CD8-positive, alpha-beta memory T cell (primary cell): ENCODE measurements at regions not wholly inside any gene's neighbourhood (a gene's known extent, or its start where the extent isn't known, plus 50 kb on each side); places are given as distances from the start of the nearest gene placed in this dataset.
"Not testable (repeated sequence)": the region's sequence is repeated elsewhere in the genome, so short reads cannot be mapped to it uniquely, and the experiment has no call there.

ENCODE experiments used
- CTCF ChIA-PET: fragments of 350-600 bp; sonication (Branson Sonifier 250); formaldehyde crosslinking; loops from one replicate; lab custom pipeline; 2021; ENCODE audit warnings: antibody characterized with exemption; lab: Charles Lee
- POLR2A ChIA-PET: fragments of 350-600 bp; sonication (Branson Sonifier 250); formaldehyde crosslinking; loops from one replicate; lab custom pipeline; 2021; ENCODE audit warnings: antibody characterized with exemption; lab: Charles Lee
- DNase-seq, 5 donors: peaks; one replicate each; pipeline versions ENCODE4 v3.0.0 to v3.0.0-alpha.2; 2020 to 2022; ENCODE audit warnings: mixed read lengths in 1 of 5
- H3K27ac ChIP-seq: one replicate; pipeline ENCODE4 v1.7.0; 2013; ENCODE audit warnings: low read depth, mild to moderate bottlenecking, low read length, moderate library complexity
- H3K27me3 ChIP-seq: 2 replicates; pipeline ENCODE4 v1.7.0; 2013; ENCODE audit warnings: low read length, mild to moderate bottlenecking; ENCODE audit not compliant: insufficient read depth, poor library complexity, severe bottlenecking
- H3K36me3 ChIP-seq: 2 replicates; pipeline ENCODE4 v1.7.0; 2013; ENCODE audit warnings: mild to moderate bottlenecking, low read length, moderate library complexity; ENCODE audit not compliant: insufficient read depth
- H3K4me1 ChIP-seq: 2 replicates; pipeline ENCODE4 v1.7.0; 2013; ENCODE audit warnings: mild to moderate bottlenecking, low read length, moderate library complexity; ENCODE audit not compliant: insufficient read depth
- H3K4me3 ChIP-seq: 2 replicates; pipeline ENCODE4 v1.7.0; 2013; ENCODE audit warnings: mild to moderate bottlenecking, low read length
- H3K9me3 ChIP-seq: 2 replicates; pipeline ENCODE4 v1.7.0; 2013; ENCODE audit warnings: mild to moderate bottlenecking, low read length
- H3K27ac Mint-ChIP-seq, 8 donors: one replicate each; pipeline ENCODE4 v1.8.0; 2020 to 2021; ENCODE audit warnings: mixed read lengths in 8 of 8, mild to moderate bottlenecking in 6 of 8, inconsistent platforms in 3 of 8, moderate library complexity in 3 of 8
- H3K27me3 Mint-ChIP-seq, 2 donors: one replicate each; pipeline ENCODE4 v1.8.0; 2020 to 2021; ENCODE audit warnings: mixed read lengths in 2 of 2, mild to moderate bottlenecking in 1 of 2, moderate library complexity in 1 of 2
- H3K36me3 Mint-ChIP-seq, 3 donors: one replicate each; pipeline ENCODE4 v1.8.0; 2020 to 2021; ENCODE audit warnings: mixed read lengths in 3 of 3, inconsistent platforms in 1 of 3, mild to moderate bottlenecking in 1 of 3
- H3K4me1 Mint-ChIP-seq, 3 donors: one replicate each; pipeline ENCODE4 v1.8.0; 2020 to 2021; ENCODE audit warnings: mixed read lengths in 3 of 3, inconsistent platforms in 1 of 3, mild to moderate bottlenecking in 1 of 3
- H3K4me3 Mint-ChIP-seq, 7 donors: one replicate each; pipeline ENCODE4 v1.8.0; 2020 to 2021; ENCODE audit warnings: mixed read lengths in 7 of 7, mild to moderate bottlenecking in 6 of 7, moderate library complexity in 4 of 7, inconsistent platforms in 2 of 7
- H3K9me3 Mint-ChIP-seq, 5 donors: one replicate each; pipeline ENCODE4 v1.8.0; 2020 to 2022; ENCODE audit warnings: mixed read lengths in 5 of 5, mild to moderate bottlenecking in 3 of 5, moderate library complexity in 2 of 5, inconsistent platforms in 1 of 5

- Histone ChIP-seq H3K36me3 (no peaks in the 10 kb centered on the region), H3K4me3 (no peak overlapping the region), H3K27ac (no peak overlapping the region), H3K4me1 (no peaks in the 10 kb centered on the region), H3K9me3 (no peaks in the 10 kb centered on the region), H3K27me3 (no peaks in the 10 kb centered on the region)
- H3K27me3 Mint-ChIP-seq: no peaks in the 10 kb centered on the region
- CTCF ChIA-PET: no interaction called here
- H3K9me3 Mint-ChIP-seq: peaks cover 20 to 37% (median 30%) of the 10 kb centered on the region in 5 donors
- no peaks in the 10 kb centered on the region for H3K4me1 Mint-ChIP-seq
- POLR2A ChIA-PET: no interaction called here
- no peak overlapping the region for H3K4me3 Mint-ChIP-seq
- no peak overlapping the region for H3K27ac Mint-ChIP-seq
- no peaks in the 10 kb centered on the region for H3K36me3 Mint-ChIP-seq
- DNase-seq: no peak
Measured at GRCh38 chr7:113268757-113269156, 150.4 kb upstream of the SMIM30 start.

- no peaks in the 10 kb centered on the region for H3K9me3 ChIP-seq
- H3K27me3 ChIP-seq: no peaks in the 10 kb centered on the region
- Mint-ChIP-seq H3K9me3 (peaks cover 18 to 33% (median 30%) of the 10 kb centered on the region in 5 donors), H3K27ac (no peak overlapping the region), H3K36me3 (no peaks in the 10 kb centered on the region), H3K4me1 (no peaks in the 10 kb centered on the region), H3K27me3 (no peaks in the 10 kb centered on the region), H3K4me3 (no peak overlapping the region)
- H3K4me3 ChIP-seq: no peak overlapping the region
- no peak for DNase-seq
- no peaks in the 10 kb centered on the region for H3K36me3 ChIP-seq
- no peaks in the 10 kb centered on the region for H3K4me1 ChIP-seq
- H3K27ac ChIP-seq: no peak overlapping the region
- ChIA-PET CTCF (no interaction called here), POLR2A (no interaction called here)
Measured at GRCh38 chr7:113267885-113268284, 149.5 kb upstream of the SMIM30 start.

- CTCF ChIA-PET: no interaction called here
- H3K36me3 ChIP-seq: no peaks in the 10 kb centered on the region
- POLR2A ChIA-PET: no interaction called here
Measured at GRCh38 chr7:113267271-113267670, 148.9 kb upstream of the SMIM30 start.

GRCh38 chr7:113263749-113264148 is 145.4 kb upstream of the SMIM30 start:
- H3K4me3 ChIP-seq: no peak overlapping the region
- H3K9me3 ChIP-seq: no peaks in the 10 kb centered on the region
- H3K27me3 ChIP-seq: no peaks in the 10 kb centered on the region
- H3K36me3 ChIP-seq: no peaks in the 10 kb centered on the region
- Mint-ChIP-seq H3K27me3 (no peaks in the 10 kb centered on the region), H3K4me3 (no peak overlapping the region), H3K9me3 (peaks cover 0 to 9% (median 3%) of the 10 kb centered on the region in 5 donors), H3K4me1 (no peaks in the 10 kb centered on the region), H3K36me3 (no peaks in the 10 kb centered on the region), H3K27ac (no peak overlapping the region)
- H3K4me1 ChIP-seq: no peaks in the 10 kb centered on the region
- H3K27ac ChIP-seq: no peak overlapping the region
- ChIA-PET POLR2A (no interaction called here), CTCF (no interaction called here)
- DNase-seq: no peak

More at GRCh38 chr7:113267271-113267670, 148.9 kb upstream of the SMIM30 start:
- H3K9me3 Mint-ChIP-seq: peaks cover 16 to 30% (median 25%) of the 10 kb centered on the region in 5 donors
- no peak overlapping the region for H3K27ac ChIP-seq
- H3K4me1 Mint-ChIP-seq: no peaks in the 10 kb centered on the region
- no peak for DNase-seq
- no peaks in the 10 kb centered on the region for H3K27me3 ChIP-seq
- H3K4me1 ChIP-seq: no peaks in the 10 kb centered on the region
- no peaks in the 10 kb centered on the region for H3K27me3 Mint-ChIP-seq
- H3K36me3 Mint-ChIP-seq: no peaks in the 10 kb centered on the region
- no peak overlapping the region for H3K4me3 ChIP-seq
- no peak overlapping the region for H3K27ac Mint-ChIP-seq
- no peak overlapping the region for H3K4me3 Mint-ChIP-seq
- H3K9me3 ChIP-seq: no peaks in the 10 kb centered on the region

GRCh38 chr7:113263215-113263742 is 144.9 kb upstream of the SMIM30 start:
- H3K4me1 ChIP-seq, H3K27me3 ChIP-seq, H3K27ac Mint-ChIP-seq, H3K36me3 ChIP-seq, DNase-seq, H3K27ac ChIP-seq, H3K4me3 Mint-ChIP-seq, H3K4me3 ChIP-seq, H3K9me3 Mint-ChIP-seq, H3K4me1 Mint-ChIP-seq, POLR2A ChIA-PET, H3K9me3 ChIP-seq, H3K36me3 Mint-ChIP-seq, CTCF ChIA-PET, H3K27me3 Mint-ChIP-seq: not testable (repeated sequence)

GRCh38 chr7:113256883-113257531 is 138.7 kb upstream of the SMIM30 start:
- H3K27me3 Mint-ChIP-seq: no peaks in the 10 kb centered on the region
- no peak for DNase-seq
- H3K27ac ChIP-seq: no peak overlapping the region
- peaks cover 0 to 5% (median 3%) of the 10 kb centered on the region in 3 donors for H3K4me1 Mint-ChIP-seq
- POLR2A ChIA-PET: no interaction called here
- H3K36me3 Mint-ChIP-seq: no peaks in the 10 kb centered on the region
- no peaks in the 10 kb centered on the region for H3K36me3 ChIP-seq
- H3K4me3 ChIP-seq: no peak overlapping the region
- no peak overlapping the region for H3K27ac Mint-ChIP-seq
- H3K4me1 ChIP-seq: no peaks in the 10 kb centered on the region
- CTCF ChIA-PET: no interaction called here
- no peaks in the 10 kb centered on the region for H3K27me3 ChIP-seq
- no peaks in the 10 kb centered on the region for H3K9me3 ChIP-seq
- H3K9me3 Mint-ChIP-seq: peaks cover 0 to 4% (median 3%) of the 10 kb centered on the region in 5 donors
- peak overlapping the region in 1 of 7 donors; percentile 24 for H3K4me3 Mint-ChIP-seq

GRCh38 chr7:113247198-113247597 is 128.8 kb upstream of the SMIM30 start:
- Mint-ChIP-seq H3K27me3 (peaks cover 0 to 2% of the 10 kb centered on the region in 2 donors), H3K36me3 (no peaks in the 10 kb centered on the region), H3K9me3 (peaks cover 0 to 12% (median 4%) of the 10 kb centered on the region in 5 donors), H3K27ac (no peak overlapping the region), H3K4me3 (no peak overlapping the region), H3K4me1 (no peaks in the 10 kb centered on the region)
- DNase-seq: no peak
- no peak overlapping the region for H3K4me3 ChIP-seq
- H3K27ac ChIP-seq: no peak overlapping the region
- ChIA-PET POLR2A (no interaction called here), CTCF (no interaction called here)
- H3K9me3 ChIP-seq: no peaks in the 10 kb centered on the region
- H3K36me3 ChIP-seq: no peaks in the 10 kb centered on the region
- no peaks in the 10 kb centered on the region for H3K27me3 ChIP-seq
- H3K4me1 ChIP-seq: no peaks in the 10 kb centered on the region

GRCh38 chr7:113246738-113247137 is 128.4 kb upstream of the SMIM30 start:
- Histone ChIP-seq H3K4me1 (no peaks in the 10 kb centered on the region), H3K27me3 (no peaks in the 10 kb centered on the region), H3K36me3 (no peaks in the 10 kb centered on the region), H3K4me3 (no peak overlapping the region), H3K9me3 (no peaks in the 10 kb centered on the region), H3K27ac (no peak overlapping the region)
- no peak overlapping the region for H3K27ac Mint-ChIP-seq
- DNase-seq: no peak
- H3K9me3 Mint-ChIP-seq: peaks cover 0 to 12% (median 4%) of the 10 kb centered on the region in 5 donors
- peaks cover 0 to 2% of the 10 kb centered on the region in 2 donors for H3K27me3 Mint-ChIP-seq
- H3K36me3 Mint-ChIP-seq: no peaks in the 10 kb centered on the region
- POLR2A ChIA-PET: no interaction called here
- CTCF ChIA-PET: no interaction called here
- no peak overlapping the region for H3K4me3 Mint-ChIP-seq
- no peaks in the 10 kb centered on the region for H3K4me1 Mint-ChIP-seq
